ENCODE measurements at regions not wholly inside any gene's neighbourhood (a gene's known extent, or its start where the extent isn't known, plus 50 kb on each side); places are given as distances from the start of the nearest gene placed in this dataset.

GRCh38 chr18:57991552-57991951 is 52.5 kb upstream of the NEDD4L start:
- no peak for DNase-seq

GRCh38 chr18:57989536-57989935 is 54.5 kb upstream of the NEDD4L start:
- no peak for DNase-seq

GRCh38 chr18:57984490-57985115 is 59.4 kb upstream of the NEDD4L start:
- no peak for DNase-seq

- no peak for DNase-seq
Measured at GRCh38 chr18:57983965-57984364, 60.1 kb upstream of the NEDD4L start.

GRCh38 chr18:57983472-57983871 is 60.6 kb upstream of the NEDD4L start:
- DNase-seq, result no peak

GRCh38 chr18:57982372-57983021 is 61.5 kb upstream of the NEDD4L start:
- no peak for DNase-seq

GRCh38 chr18:57981308-57982028 is 62.6 kb upstream of the NEDD4L start:
- no peak for DNase-seq

- no peak for DNase-seq
Measured at GRCh38 chr18:57980573-57981307, 63.3 kb upstream of the NEDD4L start.

- no peak for DNase-seq
Measured at GRCh38 chr18:57976230-57976773, 67.7 kb upstream of the NEDD4L start.

- no peak for DNase-seq
Measured at GRCh38 chr18:57975805-57976204, 68.2 kb upstream of the NEDD4L start.

- no peak for DNase-seq
Measured at GRCh38 chr18:57974585-57975265, 69.3 kb upstream of the NEDD4L start.

GRCh38 chr18:57973889-57974288 is 70.1 kb upstream of the NEDD4L start:
- no peak for DNase-seq

- DNase-seq, result no peak
Measured at GRCh38 chr18:57970356-57971095, 73.5 kb upstream of the NEDD4L start.

GRCh38 chr18:57969824-57970223 is 74.2 kb upstream of the NEDD4L start:
- no peak for DNase-seq

GRCh38 chr18:57965246-57965645 is 78.8 kb upstream of the NEDD4L start:
- DNase-seq, result no peak

- no peak for DNase-seq
Measured at GRCh38 chr18:57961876-57962505, 82.0 kb upstream of the NEDD4L start.

GRCh38 chr18:57961411-57961810 is 82.6 kb upstream of the NEDD4L start:
- DNase-seq, result no peak

GRCh38 chr18:57959278-57959677 is 84.7 kb upstream of the NEDD4L start:
- DNase-seq, result no peak

- no peak for DNase-seq
Measured at GRCh38 chr18:57957210-57957609, 86.8 kb upstream of the NEDD4L start.

- no peak for DNase-seq
Measured at GRCh38 chr18:57956491-57956890, 87.5 kb upstream of the NEDD4L start.

- DNase-seq, result no peak
Measured at GRCh38 chr18:57954935-57955334, 89.1 kb upstream of the NEDD4L start.
